Erythroblast (primary cell): ENCODE measurements at regions not wholly inside any gene's neighbourhood (a gene's known extent, or its start where the extent isn't known, plus 50 kb on each side); places are given as distances from the start of the nearest gene placed in this dataset.

Source experiments
- GATA1 ChIP-seq: IDR thresholded peaks from 2 replicates; pipeline ENCODE4 v1.6.1; 2011; ENCODE audit warnings: low read depth, mild to moderate bottlenecking, control low read depth, low read length, moderate library complexity
- POLR2A ChIP-seq: IDR thresholded peaks from 2 replicates; pipeline ENCODE4 v1.6.1; 2011; ENCODE audit warnings: mild to moderate bottlenecking, low read length

GRCh38 chr16:63581570-63581969 lies 1540.3 kb downstream of the CDH11 start:
- TF ChIP-seq POLR2A (no peak), GATA1 (no peak)
